Activated CD4-positive, alpha-beta T cell treated with anti-CD3 and anti-CD28 coated beads for 36 hours (primary cell): ENCODE measurements at regions not wholly inside any gene's neighbourhood (a gene's known extent, or its start where the extent isn't known, plus 50 kb on each side); places are given as distances from the start of the nearest gene placed in this dataset.
"Not testable (repeated sequence)": the region's sequence is repeated elsewhere in the genome, so short reads cannot be mapped to it uniquely, and the experiment has no call there.

Experiments
- ATAC-seq: fragments of 200-7000 bp; cut with Tn5 transposase; one replicate; pipeline ENCODE4 v1.10.0; 2021; ENCODE audit warnings: mild to moderate bottlenecking, moderate library complexity
- CTCF ChIA-PET: fragments of 350-600 bp; sonication (Branson Sonifier 250); formaldehyde crosslinking; loops from one replicate; lab custom pipeline; 2021; ENCODE audit warnings: antibody characterized with exemption; lab: Charles Lee
- POLR2A ChIA-PET: fragments of 350-600 bp; sonication (Branson Sonifier 250); formaldehyde crosslinking; loops from one replicate; lab custom pipeline; 2021; ENCODE audit warnings: antibody characterized with exemption, inconsistent platforms; lab: Charles Lee
- DNase-seq: peaks from one replicate; pipeline ENCODE4 v3.0.0-alpha.2; 2020
- H3K27ac Mint-ChIP-seq: one replicate; pipeline ENCODE4 v1.8.0; 2021; ENCODE audit warnings: mixed read lengths
- H3K27me3 Mint-ChIP-seq: one replicate; pipeline ENCODE4 v1.8.0; 2021; ENCODE audit warnings: mixed read lengths
- H3K36me3 Mint-ChIP-seq: one replicate; pipeline ENCODE4 v1.8.0; 2021; ENCODE audit warnings: low read depth, mixed read lengths
- H3K4me1 Mint-ChIP-seq: one replicate; pipeline ENCODE4 v1.8.0; 2021; ENCODE audit warnings: mixed read lengths
- H3K4me3 Mint-ChIP-seq: one replicate; pipeline ENCODE4 v1.8.0; 2021; ENCODE audit warnings: mild to moderate bottlenecking, moderate library complexity, mixed read lengths
- H3K9me3 Mint-ChIP-seq: one replicate; pipeline ENCODE4 v1.8.0; 2021; ENCODE audit warnings: low read depth, mixed read lengths
- intact Hi-C, 2 experiments: fragments of 100-400 bp; cut with DNase I in 1 of 2; cut with micrococcal nuclease in 1 of 2; formaldehyde crosslinking; loops; one replicate each; pipeline versions ENCODE4 v1.14.2 to v1.15.1; 2022 to 2024; cut with DNase I, micrococcal nuclease

DNA sequence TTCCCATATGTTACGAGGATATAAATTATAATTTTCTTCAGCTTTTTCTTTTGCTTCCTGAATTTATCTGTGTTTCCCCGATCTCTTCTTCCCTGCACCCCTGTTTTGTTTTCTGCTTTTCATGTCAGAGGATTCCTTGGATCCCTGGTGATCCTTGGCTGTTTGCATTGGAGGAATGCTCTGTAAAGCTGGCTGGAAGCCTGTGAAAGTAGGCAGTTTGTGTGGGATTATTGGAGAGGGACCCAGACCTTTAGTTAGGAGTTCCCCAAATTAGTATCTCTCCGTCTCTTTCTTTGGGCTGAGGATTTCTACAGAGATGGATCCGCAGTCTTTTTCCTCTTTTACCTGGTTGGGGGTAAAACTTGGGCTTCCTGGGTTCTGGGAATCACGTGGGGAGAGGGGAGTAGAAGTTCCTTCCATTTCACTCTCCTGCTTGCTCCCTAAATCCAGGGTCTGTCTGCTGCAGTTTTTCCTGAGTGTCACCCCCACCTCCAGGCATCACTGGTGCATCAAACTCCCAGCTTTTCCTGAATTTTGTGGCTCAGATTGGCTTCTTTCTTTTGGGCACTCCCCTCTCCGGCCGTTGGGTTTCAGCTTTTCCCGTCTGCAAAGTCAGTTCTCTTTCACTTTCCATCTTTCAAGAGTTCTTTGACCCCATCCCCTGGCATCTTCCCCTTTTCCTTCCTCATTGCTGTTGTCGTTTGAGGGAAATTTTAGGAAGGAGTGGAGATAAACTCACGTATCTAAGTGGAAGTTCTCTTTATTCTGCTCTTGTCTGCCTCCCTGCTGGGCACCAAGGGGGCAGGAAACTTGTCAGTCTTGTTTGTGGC, 79.1 kb upstream of the ALX4 start:
- CTCF ChIA-PET: interaction anchor here (0.6 to 1.0 kb wide), 2 partner anchors 38 to 622 kb away, joined by 3 to 4 read pairs; no protein-coding TSS in a partner anchor
- no peak overlapping the region for H3K27ac Mint-ChIP-seq
- no peaks in the 10 kb centered on the region for H3K9me3 Mint-ChIP-seq
- POLR2A ChIA-PET: no interaction called here
- intact Hi-C loops: no loop called here
- no peak overlapping the region for H3K4me3 Mint-ChIP-seq
- ATAC-seq: no peak
- H3K27me3 Mint-ChIP-seq: peaks cover 22% of the 10 kb centered on the region
- H3K36me3 Mint-ChIP-seq: no peaks in the 10 kb centered on the region
- no peaks in the 10 kb centered on the region for H3K4me1 Mint-ChIP-seq
- DNase-seq: no peak

GRCh38 chr11:44389963-44390605, 80.1 kb upstream of the ALX4 start:
- H3K27ac Mint-ChIP-seq: no peak overlapping the region
- intact Hi-C loops: no loop called here
- CTCF ChIA-PET: interaction anchor here (0.8 kb wide), 1 partner anchor 211 kb away, joined by 3 read pairs; no protein-coding TSS in a partner anchor

GRCh38 chr11:44391004-44391403, 81.1 kb upstream of the ALX4 start:
- ATAC-seq, POLR2A ChIA-PET, intact Hi-C loops, H3K4me1 Mint-ChIP-seq, H3K4me3 Mint-ChIP-seq, H3K27ac Mint-ChIP-seq, DNase-seq, H3K36me3 Mint-ChIP-seq, CTCF ChIA-PET, H3K9me3 Mint-ChIP-seq: not testable (repeated sequence)
- H3K27me3 Mint-ChIP-seq: peaks cover 29% of the 10 kb centered on the region

More at GRCh38 chr11:44389963-44390605, 80.1 kb upstream of the ALX4 start:
- Mint-ChIP-seq H3K9me3 (no peaks in the 10 kb centered on the region), H3K36me3 (no peaks in the 10 kb centered on the region), H3K27me3 (peaks cover 27% of the 10 kb centered on the region), H3K4me1 (no peaks in the 10 kb centered on the region), H3K4me3 (no peak overlapping the region)
- POLR2A ChIA-PET: no interaction called here
- ATAC-seq (no peak), DNase-seq (no peak)

DNA sequence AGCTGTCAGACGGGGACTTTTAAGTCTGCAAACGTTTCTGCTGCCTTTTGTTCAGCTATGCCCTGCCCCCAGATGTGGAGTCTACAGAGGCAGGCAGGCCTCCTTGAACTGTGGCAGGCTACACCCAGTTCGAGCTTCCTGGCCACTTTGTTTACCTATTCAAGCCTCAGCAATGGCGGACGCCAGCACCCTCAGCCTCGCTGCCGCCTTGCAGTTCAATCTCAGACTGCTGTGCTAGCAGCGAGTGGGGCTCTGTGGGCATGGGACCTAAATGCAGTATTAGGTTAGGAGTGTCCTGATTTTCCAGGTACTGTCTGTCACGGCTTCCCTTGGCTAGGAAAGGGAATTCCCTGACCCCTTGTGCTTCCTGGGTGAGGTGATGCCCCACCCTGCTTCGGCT, 86.8 kb upstream of the ALX4 start:
- not testable (repeated sequence) for ATAC-seq

GRCh38 chr11:44397586-44398178, 87.7 kb upstream of the ALX4 start:
- no peak overlapping the region for H3K4me3 Mint-ChIP-seq
- H3K36me3 Mint-ChIP-seq: no peaks in the 10 kb centered on the region
- DNase-seq: no peak
- ATAC-seq: no peak
- H3K4me1 Mint-ChIP-seq: no peaks in the 10 kb centered on the region
- H3K27ac Mint-ChIP-seq: no peak overlapping the region
- POLR2A ChIA-PET: no interaction called here
- H3K9me3 Mint-ChIP-seq: no peaks in the 10 kb centered on the region
- CTCF ChIA-PET: interaction anchor here (0.9 kb wide), 1 partner anchor 117 kb away, joined by 3 read pairs; no protein-coding TSS in a partner anchor
- peaks cover 19% of the 10 kb centered on the region for H3K27me3 Mint-ChIP-seq
- intact Hi-C loops: loop anchor here in 1 of 2 experiments (2.0 kb wide), 1 partner anchor 19 kb away; no protein-coding TSS in a partner anchor

More for the DNA sequence above, 86.8 kb upstream of the ALX4 start:
- DNase-seq, H3K27ac Mint-ChIP-seq, H3K4me1 Mint-ChIP-seq, H3K4me3 Mint-ChIP-seq, H3K36me3 Mint-ChIP-seq, POLR2A ChIA-PET, CTCF ChIA-PET, intact Hi-C loops, H3K9me3 Mint-ChIP-seq: not testable (repeated sequence)
- H3K27me3 Mint-ChIP-seq: peaks cover 19% of the 10 kb centered on the region

GRCh38 chr11:44398266-44399030, 88.5 kb upstream of the ALX4 start:
- Mint-ChIP-seq H3K27me3 (peaks cover 19% of the 10 kb centered on the region), H3K27ac (no peak overlapping the region), H3K36me3 (no peaks in the 10 kb centered on the region), H3K4me3 (no peak overlapping the region), H3K4me1 (no peaks in the 10 kb centered on the region), H3K9me3 (no peaks in the 10 kb centered on the region)
- ATAC-seq (no peak), DNase-seq (no peak)
- ChIA-PET CTCF (interaction anchor here (0.6 to 0.9 kb wide), 2 partner anchors 118 to 136 kb away, joined by 3 to 4 read pairs; no protein-coding TSS in a partner anchor), POLR2A (no interaction called here)
- intact Hi-C loops: loop anchor here in 1 of 2 experiments (2.0 kb wide), 1 partner anchor 20 kb away; no protein-coding TSS in a partner anchor

DNA sequence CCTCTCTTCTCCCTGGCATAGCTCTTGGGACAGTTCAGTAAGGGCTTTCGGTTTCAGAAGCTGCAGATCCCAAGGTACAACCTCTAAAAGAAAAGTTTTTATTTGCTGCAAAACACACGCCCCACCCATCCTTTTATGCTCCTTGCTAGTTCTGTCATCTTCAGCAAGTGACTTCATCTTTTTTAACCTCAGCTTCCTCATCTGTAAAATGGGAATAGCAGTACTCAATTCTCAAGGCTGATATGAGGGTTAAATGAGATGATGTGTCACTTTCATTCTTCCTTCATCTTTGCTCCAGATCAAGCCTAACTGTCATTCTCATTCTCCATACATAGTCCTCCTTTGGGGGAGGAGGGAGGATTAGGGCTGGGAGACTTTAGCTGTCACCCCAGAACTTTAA, 90.0 kb upstream of the ALX4 start:
- ATAC-seq: no peak
- intact Hi-C loops: loop anchor here in 1 of 2 experiments (2.0 kb wide), 1 partner anchor 21 kb away; no protein-coding TSS in a partner anchor
- DNase-seq: no peak
- Mint-ChIP-seq H3K27me3 (peaks cover 9% of the 10 kb centered on the region), H3K27ac (no peak overlapping the region), H3K4me1 (no peaks in the 10 kb centered on the region), H3K4me3 (no peak overlapping the region), H3K9me3 (no peaks in the 10 kb centered on the region), H3K36me3 (no peaks in the 10 kb centered on the region)
- POLR2A ChIA-PET: no interaction called here
- CTCF ChIA-PET: no interaction called here

DNA sequence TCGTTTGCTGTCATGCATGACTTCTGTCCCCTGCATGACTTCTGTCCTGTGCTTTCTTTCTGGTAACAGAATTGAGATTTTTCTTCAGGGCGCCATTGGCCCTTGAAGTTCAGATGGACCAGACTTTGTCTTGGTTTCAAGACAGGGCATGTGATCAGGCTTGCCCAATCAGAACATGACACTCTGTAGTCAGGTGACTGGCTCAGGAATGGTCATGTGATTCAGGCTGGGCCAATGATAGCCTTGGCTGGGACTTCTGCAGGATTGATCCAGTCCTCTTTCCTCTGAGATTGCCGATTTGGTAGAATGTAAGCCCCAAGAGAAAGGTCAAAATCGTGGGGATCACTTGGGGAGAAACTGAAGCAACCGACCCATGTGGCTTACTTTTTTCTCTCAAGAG, 90.5 kb upstream of the ALX4 start:
- Mint-ChIP-seq H3K27me3 (peaks cover 11% of the 10 kb centered on the region), H3K4me3 (no peak overlapping the region), H3K9me3 (no peaks in the 10 kb centered on the region), H3K27ac (no peak overlapping the region), H3K4me1 (no peaks in the 10 kb centered on the region), H3K36me3 (no peaks in the 10 kb centered on the region)
- no peak for DNase-seq
- intact Hi-C loops: no loop called here
- ChIA-PET POLR2A (no interaction called here), CTCF (no interaction called here)
- no peak for ATAC-seq

- ATAC-seq (no peak), DNase-seq (no peak)
- Mint-ChIP-seq H3K9me3 (no peaks in the 10 kb centered on the region), H3K27me3 (peaks cover 5% of the 10 kb centered on the region), H3K4me3 (no peak overlapping the region), H3K4me1 (no peaks in the 10 kb centered on the region), H3K36me3 (no peaks in the 10 kb centered on the region), H3K27ac (no peak overlapping the region)
- POLR2A ChIA-PET: no interaction called here
- intact Hi-C loops: no loop called here
- CTCF ChIA-PET: no interaction called here
Observed at GRCh38 chr11:44402466-44403075, 92.6 kb upstream of the ALX4 start.

- Mint-ChIP-seq H3K4me3 (no peak overlapping the region), H3K36me3 (no peaks in the 10 kb centered on the region), H3K27ac (no peak overlapping the region), H3K9me3 (no peaks in the 10 kb centered on the region), H3K27me3 (peaks cover 5% of the 10 kb centered on the region), H3K4me1 (no peaks in the 10 kb centered on the region)
- ATAC-seq (no peak), DNase-seq (no peak)
- POLR2A ChIA-PET: no interaction called here
- CTCF ChIA-PET: no interaction called here
- intact Hi-C loops: no loop called here
Observed at GRCh38 chr11:44403176-44403575, 93.2 kb upstream of the ALX4 start.
